ENCODE measurements at regions not wholly inside any gene's neighbourhood (a gene's known extent, or its start where the extent isn't known, plus 50 kb on each side); places are given as distances from the start of the nearest gene placed in this dataset.

DNA sequence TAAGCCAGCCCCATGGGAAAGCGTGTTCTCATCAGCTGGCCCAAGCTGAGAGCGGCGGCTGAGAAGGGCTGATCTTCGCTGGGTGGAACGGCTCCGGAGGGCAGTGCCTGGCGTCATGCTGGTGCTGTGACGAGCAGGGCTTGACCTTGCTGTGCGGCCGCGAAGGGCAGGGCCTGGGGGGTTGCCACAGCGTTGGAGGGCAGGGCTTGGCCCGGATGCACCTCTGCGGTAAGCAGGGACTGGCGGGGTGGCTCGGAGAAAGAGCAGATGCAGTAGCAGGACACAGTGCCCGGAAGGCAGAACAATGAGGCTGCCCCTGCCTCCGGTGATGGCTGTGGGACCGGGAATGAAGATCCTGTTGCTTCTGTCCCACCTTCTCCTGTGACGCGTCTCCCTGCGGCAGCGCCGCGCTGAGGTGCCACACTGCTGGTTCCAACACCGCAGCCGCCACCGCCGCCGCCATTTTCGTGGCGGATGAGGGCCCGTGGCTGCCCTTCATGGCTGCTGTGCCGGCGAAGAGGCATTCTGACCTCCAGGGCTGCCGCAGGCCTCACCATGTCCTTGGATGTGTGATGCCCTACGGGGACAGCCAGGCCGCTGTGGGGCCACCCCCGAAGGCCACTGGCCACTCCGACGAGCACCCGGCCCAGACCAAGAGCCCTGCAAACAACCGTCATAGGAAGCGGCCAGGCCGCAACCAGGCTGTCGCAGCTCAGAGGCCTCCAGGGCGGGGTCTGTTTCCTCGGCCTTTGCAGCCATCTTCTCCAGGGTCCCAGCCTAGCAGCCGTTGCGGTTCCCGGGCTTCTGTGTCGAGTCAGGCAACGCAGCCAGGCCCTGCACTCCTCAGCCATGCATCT, 890.5 kb upstream of the CTNND2 start:
- TF ChIP-seq, protein P1, sequence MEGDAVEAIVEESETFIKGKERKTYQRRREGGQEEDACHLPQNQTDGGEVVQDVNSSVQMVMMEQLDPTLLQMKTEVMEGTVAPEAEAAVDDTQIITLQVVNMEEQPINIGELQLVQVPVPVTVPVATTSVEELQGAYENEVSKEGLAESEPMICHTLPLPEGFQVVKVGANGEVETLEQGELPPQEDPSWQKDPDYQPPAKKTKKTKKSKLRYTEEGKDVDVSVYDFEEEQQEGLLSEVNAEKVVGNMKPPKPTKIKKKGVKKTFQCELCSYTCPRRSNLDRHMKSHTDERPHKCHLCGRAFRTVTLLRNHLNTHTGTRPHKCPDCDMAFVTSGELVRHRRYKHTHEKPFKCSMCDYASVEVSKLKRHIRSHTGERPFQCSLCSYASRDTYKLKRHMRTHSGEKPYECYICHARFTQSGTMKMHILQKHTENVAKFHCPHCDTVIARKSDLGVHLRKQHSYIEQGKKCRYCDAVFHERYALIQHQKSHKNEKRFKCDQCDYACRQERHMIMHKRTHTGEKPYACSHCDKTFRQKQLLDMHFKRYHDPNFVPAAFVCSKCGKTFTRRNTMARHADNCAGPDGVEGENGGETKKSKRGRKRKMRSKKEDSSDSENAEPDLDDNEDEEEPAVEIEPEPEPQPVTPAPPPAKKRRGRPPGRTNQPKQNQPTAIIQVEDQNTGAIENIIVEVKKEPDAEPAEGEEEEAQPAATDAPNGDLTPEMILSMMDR (conservative IDR thresholded peaks at IDR 0.05), result no peak
- TF ChIP-seq ZFX (IDR thresholded peaks at IDR 0.05), result no peak
